Activated naive CD8-positive, alpha-beta T cell treated with anti-CD3 and anti-CD28 coated beads, Interleukin-2, amount 50 U/mL, for 24 hours (primary cell): ENCODE measurements at regions not wholly inside any gene's neighbourhood (a gene's known extent, or its start where the extent isn't known, plus 50 kb on each side); places are given as distances from the start of the nearest gene placed in this dataset.
A peak's percentile ranks its signal among the peaks of the same experiment; 100 is the strongest.

Experiments
- ATAC-seq: fragments of 150-1000 bp; cut with Tn5 transposase; one replicate; pipeline ENCODE4 v1.10.0; 2021
- DNase-seq: peaks from one replicate; pipeline ENCODE4 v3.0.0; 2021
- H3K27ac Mint-ChIP-seq: one replicate; pipeline ENCODE4 v1.8.0; 2021; ENCODE audit warnings: mild to moderate bottlenecking, mixed read lengths
- H3K27me3 Mint-ChIP-seq: one replicate; pipeline ENCODE4 v1.8.0; 2021; ENCODE audit warnings: mixed read lengths
- H3K36me3 Mint-ChIP-seq: one replicate; pipeline ENCODE4 v1.8.0; 2021; ENCODE audit warnings: low read depth, mixed read lengths
- H3K4me1 Mint-ChIP-seq: one replicate; pipeline ENCODE4 v1.8.0; 2021; ENCODE audit warnings: mixed read lengths
- H3K4me3 Mint-ChIP-seq: one replicate; pipeline ENCODE4 v1.8.0; 2021; ENCODE audit warnings: mild to moderate bottlenecking, moderate library complexity, mixed read lengths
- H3K9me3 Mint-ChIP-seq: one replicate; pipeline ENCODE4 v1.8.0; 2021; ENCODE audit warnings: mixed read lengths

- Mint-ChIP-seq H3K9me3 (no peaks in the 10 kb centered on the region), H3K4me1 (peaks cover 7% of the 10 kb centered on the region), H3K36me3 (no peaks in the 10 kb centered on the region), H3K27ac (no peak overlapping the region), H3K4me3 (no peak overlapping the region), H3K27me3 (peaks cover 2% of the 10 kb centered on the region)
- no peak for DNase-seq
- no peak for ATAC-seq
Measured at GRCh38 chr6:47360388-47360787, 50.7 kb upstream of the TNFRSF21 start.

GRCh38 chr6:47362857-47363461 lies 53.3 kb upstream of the TNFRSF21 start:
- DNase-seq (no peak), ATAC-seq (no peak)
- Mint-ChIP-seq H3K36me3 (no peaks in the 10 kb centered on the region), H3K4me1 (peaks cover 4% of the 10 kb centered on the region), H3K4me3 (no peak overlapping the region), H3K9me3 (no peaks in the 10 kb centered on the region), H3K27me3 (no peaks in the 10 kb centered on the region), H3K27ac (no peak overlapping the region)

DNA sequence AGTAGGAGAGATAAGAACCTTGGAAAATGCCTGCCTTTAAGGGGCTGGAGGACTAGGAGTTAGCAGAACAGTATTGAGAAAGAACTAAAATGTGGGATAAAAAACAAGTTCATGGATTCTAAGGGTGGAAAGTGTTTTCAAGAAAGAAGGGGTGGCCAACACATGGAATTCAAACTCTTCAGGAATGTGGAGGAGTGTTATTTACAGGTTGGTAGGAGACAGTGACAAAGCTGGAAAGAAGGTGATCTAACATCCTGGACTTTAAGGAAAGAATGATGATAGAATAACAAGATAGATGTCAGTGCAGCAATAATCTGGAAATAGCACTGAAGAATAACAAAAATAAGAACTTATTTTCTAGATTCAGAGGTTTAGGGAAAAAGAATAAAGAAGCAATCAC lies 54.0 kb upstream of the TNFRSF21 start:
- Mint-ChIP-seq H3K27ac (no peak overlapping the region), H3K36me3 (no peaks in the 10 kb centered on the region), H3K4me3 (no peak overlapping the region), H3K4me1 (no peaks in the 10 kb centered on the region), H3K27me3 (no peaks in the 10 kb centered on the region), H3K9me3 (no peaks in the 10 kb centered on the region)
- ATAC-seq (no peak), DNase-seq (no peak)

GRCh38 chr6:47366335-47366890 lies 56.7 kb upstream of the TNFRSF21 start:
- Mint-ChIP-seq H3K27ac (no peak overlapping the region), H3K4me3 (no peak overlapping the region), H3K36me3 (no peaks in the 10 kb centered on the region), H3K4me1 (no peaks in the 10 kb centered on the region), H3K27me3 (no peaks in the 10 kb centered on the region), H3K9me3 (no peaks in the 10 kb centered on the region)
- ATAC-seq (no peak), DNase-seq (no peak)

- Mint-ChIP-seq H3K4me3 (no peak overlapping the region), H3K4me1 (no peaks in the 10 kb centered on the region), H3K27ac (no peak overlapping the region), H3K27me3 (no peaks in the 10 kb centered on the region), H3K9me3 (no peaks in the 10 kb centered on the region), H3K36me3 (no peaks in the 10 kb centered on the region)
- ATAC-seq (no peak), DNase-seq (no peak)
Measured at GRCh38 chr6:47371139-47371869, 61.6 kb upstream of the TNFRSF21 start.

DNA sequence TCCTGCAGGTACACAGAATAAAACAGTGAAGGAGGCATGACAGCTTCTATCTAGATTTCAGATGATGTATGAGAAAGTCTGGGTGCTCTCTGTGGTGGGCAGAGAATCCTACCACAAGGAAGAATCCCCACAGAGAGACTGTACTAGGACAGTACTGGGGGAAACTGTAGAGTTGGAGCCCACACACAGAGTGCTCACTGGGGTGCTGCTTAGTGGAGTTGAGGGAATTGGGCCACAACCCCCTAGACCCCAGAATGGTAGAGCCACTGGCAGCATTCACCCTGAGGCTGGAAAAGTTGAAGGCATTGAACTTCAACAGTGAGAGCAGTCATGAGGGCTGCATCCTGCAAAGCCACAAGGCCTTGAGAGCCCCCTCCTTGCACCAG lies 62.2 kb upstream of the TNFRSF21 start:
- Mint-ChIP-seq H3K36me3 (no peaks in the 10 kb centered on the region), H3K27ac (no peak overlapping the region), H3K4me1 (no peaks in the 10 kb centered on the region), H3K4me3 (no peak overlapping the region), H3K27me3 (peaks cover 4% of the 10 kb centered on the region), H3K9me3 (no peaks in the 10 kb centered on the region)
- no peak for ATAC-seq
- DNase-seq, result no peak

- ATAC-seq, result no peak
- H3K27ac Mint-ChIP-seq, result no peak overlapping the region
- H3K9me3 Mint-ChIP-seq, result no peaks in the 10 kb centered on the region
- H3K27me3 Mint-ChIP-seq, result peaks cover 4% of the 10 kb centered on the region
- peaks cover 2% of the 10 kb centered on the region for H3K4me1 Mint-ChIP-seq
- H3K36me3 Mint-ChIP-seq, result no peaks in the 10 kb centered on the region
- H3K4me3 Mint-ChIP-seq, result no peak overlapping the region
- no peak for DNase-seq
Measured at GRCh38 chr6:47372318-47372717, 62.6 kb upstream of the TNFRSF21 start.

DNA sequence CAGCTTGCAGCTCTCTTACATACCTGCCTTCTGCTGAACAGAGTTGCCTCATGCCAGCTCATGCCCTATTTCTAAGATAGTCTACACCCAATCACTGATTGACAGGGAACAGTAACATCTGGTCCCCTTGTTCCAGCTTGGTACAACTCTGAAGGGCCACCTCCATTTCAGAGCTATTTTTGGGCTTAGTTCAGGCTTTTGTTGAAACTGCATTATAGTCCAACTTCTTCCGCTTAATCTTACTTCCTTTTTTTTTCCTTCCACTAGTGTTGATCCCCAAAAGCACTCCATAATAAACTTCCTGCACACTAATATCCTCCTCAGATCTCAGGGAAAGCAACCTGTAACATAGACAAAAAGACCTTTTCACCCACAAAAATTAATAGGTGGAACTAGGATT lies 65.7 kb upstream of the TNFRSF21 start:
- no peaks in the 10 kb centered on the region for H3K9me3 Mint-ChIP-seq
- no peaks in the 10 kb centered on the region for H3K36me3 Mint-ChIP-seq
- H3K4me3 Mint-ChIP-seq, result no peak overlapping the region
- DNase-seq, result no peak
- H3K27me3 Mint-ChIP-seq, result peaks cover 4% of the 10 kb centered on the region
- H3K27ac Mint-ChIP-seq, result no peak overlapping the region
- peaks cover 2% of the 10 kb centered on the region for H3K4me1 Mint-ChIP-seq
- no peak for ATAC-seq

DNA sequence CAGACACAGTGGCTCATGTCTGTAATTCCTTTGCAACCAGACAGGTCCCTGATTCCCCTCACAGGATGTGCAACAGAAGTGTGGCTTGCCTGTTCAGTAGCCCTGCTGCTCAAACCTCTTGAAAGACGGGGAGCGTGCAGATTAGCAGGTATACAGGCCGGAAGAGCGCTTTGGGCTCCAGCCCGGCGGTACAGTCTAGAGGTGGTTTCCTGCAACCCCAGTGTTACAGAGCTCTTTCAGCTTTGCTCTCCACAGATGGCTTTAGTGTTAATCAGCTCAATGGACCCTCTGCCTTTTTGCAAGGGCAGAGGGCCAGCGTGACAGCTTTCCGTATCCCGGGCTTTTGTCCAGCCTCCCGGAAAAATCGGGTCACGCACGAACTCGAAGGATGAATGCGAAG lies 67.2 kb upstream of the TNFRSF21 start:
- peaks cover 4% of the 10 kb centered on the region for H3K27me3 Mint-ChIP-seq
- no peak overlapping the region for H3K4me3 Mint-ChIP-seq
- peaks cover 2% of the 10 kb centered on the region for H3K4me1 Mint-ChIP-seq
- H3K27ac Mint-ChIP-seq, result no peak overlapping the region
- DNase-seq, result no peak
- peak; percentile 57 for ATAC-seq
- H3K9me3 Mint-ChIP-seq, result no peaks in the 10 kb centered on the region
- no peaks in the 10 kb centered on the region for H3K36me3 Mint-ChIP-seq

DNA sequence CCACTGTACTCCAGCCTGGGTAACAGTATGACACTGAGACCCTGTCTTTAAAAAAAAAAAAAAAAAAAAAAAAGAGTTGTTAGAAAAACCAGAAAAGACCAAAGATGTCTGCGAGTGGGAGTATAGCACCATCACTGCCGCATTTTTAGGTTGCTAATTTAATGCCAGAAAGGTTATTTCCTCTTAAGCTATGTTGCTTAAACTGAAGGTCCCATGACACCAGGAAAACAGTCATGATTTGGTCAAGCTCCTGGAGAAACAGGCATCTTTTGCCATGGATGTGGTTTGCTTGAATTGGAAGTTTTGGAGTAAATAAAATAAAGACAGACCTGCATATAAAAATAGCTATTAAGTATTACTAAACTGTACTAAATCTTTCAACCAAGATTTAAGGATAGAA lies 68.3 kb upstream of the TNFRSF21 start:
- Mint-ChIP-seq H3K36me3 (no peaks in the 10 kb centered on the region), H3K9me3 (no peaks in the 10 kb centered on the region), H3K4me1 (peaks cover 2% of the 10 kb centered on the region), H3K27me3 (peaks cover 4% of the 10 kb centered on the region), H3K27ac (no peak overlapping the region), H3K4me3 (no peak overlapping the region)
- DNase-seq (no peak), ATAC-seq (no peak)

GRCh38 chr6:47379328-47379727 lies 69.6 kb upstream of the TNFRSF21 start:
- Mint-ChIP-seq H3K36me3 (no peaks in the 10 kb centered on the region), H3K9me3 (no peaks in the 10 kb centered on the region), H3K27ac (no peak overlapping the region), H3K4me3 (no peak overlapping the region), H3K27me3 (peaks cover 4% of the 10 kb centered on the region), H3K4me1 (peaks cover 2% of the 10 kb centered on the region)
- ATAC-seq, result no peak
- no peak for DNase-seq

DNA sequence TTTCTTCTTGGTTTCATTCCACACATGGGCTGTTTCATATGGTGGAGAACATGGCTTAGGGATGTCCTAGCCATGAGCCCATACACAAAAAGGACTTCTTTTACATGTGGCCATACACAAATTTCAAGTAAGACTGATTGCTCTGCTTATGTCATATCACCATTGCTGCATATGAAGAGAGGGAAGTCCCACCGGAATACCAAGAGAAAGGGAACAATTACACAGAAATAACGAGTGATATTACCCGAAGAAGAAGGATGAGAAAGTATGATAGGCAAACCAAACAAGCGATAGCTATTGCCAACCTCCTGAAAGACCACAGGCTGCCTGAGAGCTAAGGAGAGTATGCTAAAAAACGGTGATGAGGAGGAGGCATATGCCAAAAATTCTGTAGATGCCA lies 70.5 kb upstream of the TNFRSF21 start:
- Mint-ChIP-seq H3K36me3 (no peaks in the 10 kb centered on the region), H3K27ac (no peak overlapping the region), H3K27me3 (peaks cover 4% of the 10 kb centered on the region), H3K9me3 (no peaks in the 10 kb centered on the region), H3K4me1 (peaks cover 2% of the 10 kb centered on the region), H3K4me3 (no peak overlapping the region)
- DNase-seq (no peak), ATAC-seq (no peak)

- H3K4me1 Mint-ChIP-seq, result peaks cover 2% of the 10 kb centered on the region
- H3K9me3 Mint-ChIP-seq, result no peaks in the 10 kb centered on the region
- no peaks in the 10 kb centered on the region for H3K36me3 Mint-ChIP-seq
- no peak overlapping the region for H3K27ac Mint-ChIP-seq
- H3K27me3 Mint-ChIP-seq, result peaks cover 4% of the 10 kb centered on the region
- ATAC-seq, result no peak
- DNase-seq, result no peak
- H3K4me3 Mint-ChIP-seq, result no peak overlapping the region
Measured at GRCh38 chr6:47381036-47381435, 71.3 kb upstream of the TNFRSF21 start.

DNA sequence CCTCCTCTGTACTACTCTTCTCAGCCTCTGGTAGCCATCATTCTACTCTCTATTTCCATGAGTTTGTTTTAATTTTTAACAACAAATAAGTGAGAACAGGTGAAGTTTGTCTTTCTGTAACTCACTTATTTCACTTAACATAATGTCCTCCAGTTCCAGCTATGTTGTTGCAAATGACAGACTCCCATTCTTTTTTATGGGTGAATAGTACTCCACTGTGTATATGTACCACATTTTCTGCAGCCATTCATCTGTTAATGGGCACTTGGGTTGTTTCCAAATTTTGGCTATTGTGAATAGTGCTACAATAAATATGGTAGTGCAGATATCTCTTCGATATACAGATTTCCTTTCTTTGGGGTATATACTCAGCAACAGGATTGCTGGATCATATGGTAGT lies 73.7 kb upstream of the TNFRSF21 start:
- DNase-seq, result no peak
- Mint-ChIP-seq H3K36me3 (no peaks in the 10 kb centered on the region), H3K4me1 (no peaks in the 10 kb centered on the region), H3K27me3 (no peaks in the 10 kb centered on the region), H3K9me3 (peaks cover 9% of the 10 kb centered on the region), H3K4me3 (no peak overlapping the region), H3K27ac (no peak overlapping the region)
- no peak for ATAC-seq

DNA sequence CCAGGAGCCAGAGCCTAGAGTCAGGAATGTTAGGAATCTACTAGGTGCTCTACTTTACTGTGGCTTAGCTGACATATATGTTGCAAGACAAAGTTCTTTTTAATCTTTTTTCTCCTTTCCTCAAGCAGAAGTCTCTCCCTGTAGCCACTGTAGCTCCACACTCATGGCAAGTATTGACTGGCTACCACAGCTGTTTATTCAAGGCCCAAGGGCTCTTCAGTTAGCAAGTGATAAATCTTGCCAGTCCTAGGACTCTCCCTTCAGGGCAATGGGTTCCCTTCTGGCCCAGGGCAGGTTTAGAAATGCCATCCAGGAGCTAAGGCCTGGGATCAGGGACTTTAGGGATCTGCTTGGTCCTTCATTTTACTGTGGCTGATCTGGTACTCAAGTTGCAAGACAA lies 82.0 kb upstream of the TNFRSF21 start:
- ATAC-seq (no peak), DNase-seq (no peak)
- H3K4me1 Mint-ChIP-seq, result no peaks in the 10 kb centered on the region
- peaks cover 19% of the 10 kb centered on the region for H3K9me3 Mint-ChIP-seq
- peaks cover 3% of the 10 kb centered on the region for H3K36me3 Mint-ChIP-seq
- peaks cover 2% of the 10 kb centered on the region for H3K27me3 Mint-ChIP-seq
- no peak overlapping the region for H3K27ac Mint-ChIP-seq
- H3K4me3 Mint-ChIP-seq, result no peak overlapping the region
